GM18870 (cell line): ENCODE measurements at regions not wholly inside any gene's neighbourhood (a gene's known extent, or its start where the extent isn't known, plus 50 kb on each side); places are given as distances from the start of the nearest gene placed in this dataset.
"Not testable (repeated sequence)": the region's sequence is repeated elsewhere in the genome, so short reads cannot be mapped to it uniquely, and the experiment has no call there.

Experiments
- ATAC-seq: cut with Tn5 transposase; IDR thresholded peaks from one replicate; pipeline ENCODE4 v1.9.1; 2021; ENCODE audit warnings: moderate library complexity; ENCODE audit not compliant: unreplicated experiment

- ATAC-seq: peak; percentile 37
Measured at GRCh38 chr21:5101749-5102148, 5419.6 kb upstream of the TPTE start.

DNA sequence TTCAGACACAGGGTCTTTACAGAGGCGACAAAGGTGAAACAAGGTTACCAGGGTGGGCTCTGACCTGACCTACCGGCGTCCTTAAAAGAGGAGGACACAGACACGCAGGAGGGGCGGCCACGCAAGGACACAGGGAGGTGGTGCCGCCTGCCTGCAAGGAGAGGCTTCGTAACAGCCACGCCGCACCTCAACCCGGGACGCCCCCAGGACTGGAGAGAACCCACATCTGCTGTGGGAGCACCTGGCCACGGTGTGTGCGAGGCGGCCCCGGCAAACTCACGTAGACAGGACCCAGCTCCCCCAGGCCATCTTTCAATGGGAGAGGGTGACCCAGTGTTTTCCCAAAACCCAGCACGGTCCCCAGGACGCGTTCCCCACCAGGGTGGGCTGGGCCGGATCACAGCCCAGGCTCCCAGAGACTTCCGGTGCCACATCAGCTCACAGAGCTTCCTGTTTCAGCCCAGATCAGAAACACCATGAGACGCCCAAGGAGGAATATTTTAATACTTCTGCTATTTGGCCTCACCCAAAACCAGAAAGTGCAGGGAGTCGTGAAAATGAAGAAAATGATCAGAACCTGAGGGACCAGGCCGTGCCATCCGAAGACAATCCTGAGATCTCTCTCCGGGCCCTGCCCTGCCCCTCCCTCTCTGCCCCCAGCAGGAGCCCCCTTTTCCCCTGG is 5417.4 kb upstream of the TPTE start:
- not testable (repeated sequence) for ATAC-seq

DNA sequence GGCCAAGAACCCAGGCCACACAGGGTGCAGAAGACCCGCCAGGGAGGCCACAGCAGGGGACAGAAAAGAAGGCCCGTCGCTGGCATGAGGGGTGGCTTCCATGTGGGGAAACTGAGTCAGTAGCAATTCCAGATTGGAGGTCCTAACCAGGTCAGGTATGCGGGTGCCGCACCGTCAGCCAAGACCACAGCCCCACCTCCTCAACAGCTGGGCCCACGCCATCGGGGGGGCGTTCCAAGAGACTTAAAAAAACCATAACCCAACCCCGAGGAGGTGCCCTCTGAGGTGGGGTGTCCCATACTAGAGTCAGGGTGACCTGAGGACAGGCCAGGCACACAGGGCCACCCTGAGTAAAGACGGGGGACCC is 5416.8 kb upstream of the TPTE start:
- not testable (repeated sequence) for ATAC-seq

DNA sequence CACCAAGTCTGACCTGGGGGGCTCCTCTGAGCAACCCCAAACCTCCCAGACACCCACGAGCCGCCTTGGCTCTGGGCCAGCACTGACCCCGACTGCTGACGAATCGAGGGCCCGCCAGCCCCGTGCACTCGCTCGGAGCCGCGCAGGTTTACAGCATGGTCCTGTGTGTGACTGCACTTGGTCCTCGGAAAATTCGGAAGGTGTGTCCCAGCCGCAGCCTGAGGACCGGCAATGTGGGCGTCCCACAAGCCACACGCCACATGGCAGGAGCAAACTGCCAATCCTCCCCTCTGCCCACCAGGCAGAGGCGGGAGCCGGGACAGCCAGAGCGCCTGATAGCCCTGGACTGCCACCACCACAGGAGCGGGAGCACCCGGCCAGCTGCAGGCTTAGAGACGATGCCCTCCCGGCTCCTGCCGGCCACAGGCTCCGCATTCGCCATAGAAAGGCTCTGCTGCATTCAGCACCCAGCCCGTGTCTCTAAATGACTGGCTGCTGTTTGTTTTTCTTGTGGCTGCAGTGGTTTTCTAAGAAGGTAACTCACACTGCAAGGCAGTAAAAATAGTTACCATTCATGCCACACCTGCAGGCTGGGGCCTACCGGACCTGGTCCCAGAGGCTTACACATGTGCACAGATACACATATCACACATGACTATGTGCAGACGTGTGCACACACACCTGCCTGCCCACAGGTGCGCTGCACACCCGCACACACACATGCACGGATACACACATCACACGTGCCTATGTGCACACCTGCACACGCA is 5415.3 kb upstream of the TPTE start:
- peak; percentile 56 for ATAC-seq

DNA sequence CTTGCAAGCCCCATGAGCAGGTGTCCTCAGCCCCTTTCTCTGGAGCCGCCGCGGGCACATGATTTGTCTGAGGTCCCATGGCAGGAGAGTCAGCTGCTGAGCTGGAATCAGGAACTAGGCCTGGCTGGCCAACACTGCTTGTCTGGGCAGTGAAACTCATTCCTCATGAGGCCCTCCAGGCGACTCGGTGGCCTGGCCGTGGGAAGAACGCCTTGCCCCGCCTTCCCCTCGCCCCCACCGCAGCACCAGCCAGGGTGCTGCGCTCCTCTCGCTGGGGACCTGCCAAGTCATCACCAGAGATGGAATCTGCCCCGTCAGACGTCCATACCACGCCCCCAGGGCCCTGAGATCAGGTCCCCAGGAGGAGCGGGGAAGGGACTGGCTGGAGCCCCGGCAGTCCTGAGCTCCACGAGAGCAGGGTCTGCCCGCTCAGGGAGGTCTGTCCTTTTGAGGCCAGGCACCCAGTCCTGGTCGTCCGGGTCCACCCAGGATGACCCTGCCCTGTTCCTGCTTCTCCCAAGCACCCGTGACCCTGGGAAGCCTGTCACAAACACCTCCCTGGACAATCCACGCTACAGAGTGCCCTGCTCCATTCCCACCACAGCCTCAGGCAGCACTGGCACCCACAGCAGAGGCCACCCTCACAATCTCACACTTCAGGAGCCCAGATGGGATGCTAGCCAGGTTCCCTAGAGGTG is 5414.5 kb upstream of the TPTE start:
- ATAC-seq: peak; percentile 20

DNA sequence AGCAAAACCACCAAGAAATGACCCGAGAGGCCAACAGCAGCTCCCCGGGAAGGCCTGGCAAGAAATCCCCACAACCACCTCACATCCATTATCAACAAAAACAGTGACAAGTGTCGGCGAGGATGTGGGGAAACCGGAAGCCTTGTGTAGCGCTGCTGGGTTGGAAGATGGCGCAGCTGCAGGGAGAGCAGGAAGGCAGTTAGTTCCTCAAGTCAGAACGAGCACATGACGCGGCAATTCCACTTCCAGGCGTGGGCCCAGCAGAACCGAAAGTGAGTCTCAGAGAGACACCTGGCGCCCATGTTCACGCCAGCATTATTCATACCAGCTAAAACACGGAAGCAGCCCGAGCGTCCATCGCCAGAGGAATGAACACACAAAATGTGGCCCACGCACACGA is 5413.7 kb upstream of the TPTE start:
- not testable (repeated sequence) for ATAC-seq

DNA sequence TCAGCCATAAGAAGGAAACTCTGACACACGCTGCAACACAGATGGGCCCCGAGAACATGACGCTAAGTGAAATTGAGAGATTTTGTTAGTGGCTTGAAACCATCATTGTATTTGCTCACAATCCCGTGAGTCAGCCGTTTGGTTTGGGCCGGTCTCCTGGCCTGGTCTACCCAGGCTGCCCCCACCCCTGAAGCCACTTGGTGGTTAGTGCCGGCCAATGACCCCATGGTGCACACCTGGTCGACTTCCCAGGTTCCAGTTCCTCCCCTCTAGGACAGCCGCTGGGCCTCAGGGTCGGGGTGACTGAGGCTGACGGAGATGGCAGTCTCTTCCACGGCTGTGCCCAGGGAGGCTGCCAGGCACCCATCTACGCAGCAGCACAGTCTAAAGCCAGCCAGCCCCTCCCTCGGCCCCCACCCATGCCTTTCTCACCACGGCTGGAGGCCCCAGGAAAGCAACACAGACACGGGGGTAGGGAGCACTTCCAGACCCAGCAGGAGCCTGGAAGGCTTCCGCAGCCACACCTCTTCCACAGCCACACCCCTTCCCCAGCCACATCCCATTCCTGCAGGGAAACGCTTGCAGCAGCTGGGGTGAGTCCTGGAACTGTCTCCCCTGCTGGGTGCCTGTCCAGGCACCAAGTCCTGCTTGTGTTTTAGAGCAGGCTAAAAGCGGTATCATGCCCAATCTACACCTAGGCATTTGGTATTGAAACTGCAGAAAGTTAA is 5413.2 kb upstream of the TPTE start:
- not testable (repeated sequence) for ATAC-seq

DNA sequence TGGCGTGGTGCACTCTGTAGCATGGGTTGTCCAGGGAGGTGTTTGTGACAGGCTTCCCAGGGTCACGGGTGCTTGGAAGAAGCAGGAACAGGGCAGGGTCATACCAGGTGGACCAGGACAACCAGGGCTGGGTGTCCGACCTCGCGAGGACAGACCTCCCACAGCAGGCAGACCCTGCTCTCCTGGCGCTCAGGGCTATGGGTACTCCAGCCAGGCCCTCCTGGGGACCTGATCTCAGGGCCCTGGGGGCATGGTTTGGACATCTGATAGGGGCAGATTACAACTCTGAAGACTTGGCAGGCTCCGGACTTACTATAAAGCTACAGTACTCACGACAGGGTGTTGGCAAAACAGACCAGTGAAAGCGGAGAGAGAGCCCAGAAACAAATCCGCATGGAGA is 5410.2 kb upstream of the TPTE start:
- not testable (repeated sequence) for ATAC-seq

DNA sequence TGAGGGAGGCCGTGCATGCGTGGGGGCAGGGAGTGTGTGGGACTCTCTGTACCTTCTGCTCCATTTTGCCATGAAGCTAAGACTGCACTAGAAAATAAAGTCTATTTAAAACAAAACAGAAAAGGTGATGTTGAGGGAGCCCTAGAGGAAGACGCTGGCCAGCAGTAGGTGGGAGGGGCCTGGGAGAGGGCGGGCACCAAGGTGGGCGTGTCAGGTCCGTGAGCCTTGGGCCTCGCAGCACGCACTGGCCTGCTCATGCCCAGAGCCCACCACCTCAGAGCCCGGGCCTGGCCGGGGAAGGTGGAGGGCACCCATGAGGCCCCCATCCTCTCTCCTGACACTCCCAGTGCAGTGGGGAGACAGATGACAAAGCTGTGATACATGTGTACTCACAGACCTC is 5408.3 kb upstream of the TPTE start:
- ATAC-seq: not testable (repeated sequence)

DNA sequence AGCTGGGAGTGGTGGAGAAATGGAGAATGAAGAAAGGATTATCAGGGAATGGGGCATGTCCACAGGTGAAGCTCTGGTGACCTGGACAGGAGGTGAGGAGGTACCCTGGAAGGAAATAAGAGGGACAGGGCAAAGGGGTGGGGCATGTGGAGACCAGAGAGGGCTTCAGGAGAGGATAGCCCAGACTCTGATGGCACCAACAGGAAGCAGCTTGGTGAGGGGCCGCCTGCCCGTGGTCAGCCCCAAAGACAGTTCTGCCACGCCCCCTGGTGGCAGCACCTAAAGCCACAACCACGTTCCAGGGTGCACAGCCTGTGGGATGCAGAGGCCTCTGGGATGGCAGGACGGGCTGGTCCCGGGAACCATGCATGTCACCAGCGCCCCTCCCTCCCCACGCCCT is 5406.9 kb upstream of the TPTE start:
- not testable (repeated sequence) for ATAC-seq

DNA sequence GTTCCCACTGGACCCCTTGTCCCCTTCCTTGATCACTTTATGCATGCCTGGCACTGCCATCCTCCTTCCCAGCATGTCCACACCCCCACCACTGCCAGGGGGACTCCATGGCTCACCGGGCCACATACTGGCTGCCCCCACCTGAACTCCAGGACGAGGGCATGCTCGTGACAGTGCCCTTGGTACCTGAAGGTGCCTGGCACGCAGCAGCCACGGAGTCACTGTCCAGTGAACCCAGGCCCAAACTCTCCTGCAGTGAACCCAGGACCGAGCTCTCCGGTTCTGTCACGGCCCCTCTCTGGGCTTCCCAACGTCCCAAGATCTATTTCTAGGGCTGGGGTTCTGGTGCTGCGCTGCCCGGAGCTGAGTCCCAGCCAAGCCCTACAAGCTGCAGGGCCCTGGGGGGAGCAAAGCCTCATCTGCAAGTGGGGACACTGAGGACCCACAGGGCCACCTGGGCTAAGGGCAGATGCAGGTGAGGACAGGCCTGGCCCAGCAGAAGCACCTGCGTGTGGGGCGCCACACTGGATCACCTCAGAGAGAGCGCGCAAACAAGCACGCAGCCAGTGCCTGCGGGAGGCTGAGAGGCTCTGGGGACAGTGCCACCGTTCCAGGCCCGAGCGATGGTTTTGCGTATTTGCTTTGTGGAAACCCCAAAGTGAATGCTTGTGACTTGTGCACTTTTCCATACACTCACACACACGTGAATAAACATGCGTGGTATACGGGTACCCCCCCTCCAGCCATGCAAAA is 5406.3 kb upstream of the TPTE start:
- ATAC-seq: not testable (repeated sequence)

DNA sequence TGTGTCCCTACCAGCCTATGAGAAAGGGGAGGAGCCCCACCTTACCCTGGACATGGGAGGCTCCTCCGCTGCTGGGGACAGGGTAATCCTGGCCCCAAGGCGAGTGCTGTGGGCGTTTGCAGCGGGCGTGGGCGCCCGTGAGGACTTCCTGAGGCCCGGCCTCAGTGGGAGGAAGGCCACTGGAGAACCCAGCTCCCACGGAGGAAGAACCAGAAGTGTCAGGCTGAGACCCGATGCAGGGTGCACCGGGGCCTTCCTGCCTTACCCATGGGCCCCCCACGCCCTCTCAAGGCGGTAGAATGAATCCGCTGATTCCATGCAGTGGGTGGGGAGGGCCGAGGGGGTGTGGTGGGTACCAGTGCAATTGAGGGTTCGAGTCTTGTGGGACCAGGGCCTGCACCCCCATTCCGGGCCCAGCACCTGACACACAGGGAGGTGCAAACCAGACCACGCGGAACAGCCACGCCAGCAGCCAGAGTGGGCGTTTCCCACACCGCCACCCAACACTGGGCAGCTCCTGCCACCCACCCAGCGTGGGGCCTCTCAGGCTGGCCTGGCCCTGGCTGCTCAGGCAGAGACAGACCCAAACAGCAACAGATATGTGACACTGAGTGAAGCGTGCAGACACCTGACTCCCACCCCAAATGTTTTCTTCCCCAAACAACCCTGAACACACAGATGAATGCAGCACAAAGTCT is 5405.6 kb upstream of the TPTE start:
- not testable (repeated sequence) for ATAC-seq

- ATAC-seq: not testable (repeated sequence)
Measured at GRCh38 chr21:5116344-5117123, 5404.8 kb upstream of the TPTE start.

DNA sequence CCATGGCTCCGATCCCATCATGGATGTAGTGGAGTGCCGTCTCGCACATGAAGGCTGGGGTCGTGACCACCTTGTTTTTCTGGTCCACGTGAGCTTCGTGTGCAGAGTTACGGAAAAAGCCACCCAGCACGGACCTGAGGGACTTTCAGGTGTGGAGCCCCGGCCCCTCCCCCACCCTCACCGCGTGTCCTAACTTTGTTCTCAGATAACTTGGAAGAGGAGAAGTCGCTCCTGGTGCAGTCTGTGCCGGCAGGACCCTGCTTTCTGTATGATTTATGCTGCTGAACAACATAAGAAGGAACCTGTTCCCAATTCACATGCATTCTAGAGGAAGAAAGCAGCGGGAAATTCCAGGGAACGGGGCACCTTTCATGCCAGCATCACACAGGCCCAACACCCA is 5404.2 kb upstream of the TPTE start:
- ATAC-seq: not testable (repeated sequence)

DNA sequence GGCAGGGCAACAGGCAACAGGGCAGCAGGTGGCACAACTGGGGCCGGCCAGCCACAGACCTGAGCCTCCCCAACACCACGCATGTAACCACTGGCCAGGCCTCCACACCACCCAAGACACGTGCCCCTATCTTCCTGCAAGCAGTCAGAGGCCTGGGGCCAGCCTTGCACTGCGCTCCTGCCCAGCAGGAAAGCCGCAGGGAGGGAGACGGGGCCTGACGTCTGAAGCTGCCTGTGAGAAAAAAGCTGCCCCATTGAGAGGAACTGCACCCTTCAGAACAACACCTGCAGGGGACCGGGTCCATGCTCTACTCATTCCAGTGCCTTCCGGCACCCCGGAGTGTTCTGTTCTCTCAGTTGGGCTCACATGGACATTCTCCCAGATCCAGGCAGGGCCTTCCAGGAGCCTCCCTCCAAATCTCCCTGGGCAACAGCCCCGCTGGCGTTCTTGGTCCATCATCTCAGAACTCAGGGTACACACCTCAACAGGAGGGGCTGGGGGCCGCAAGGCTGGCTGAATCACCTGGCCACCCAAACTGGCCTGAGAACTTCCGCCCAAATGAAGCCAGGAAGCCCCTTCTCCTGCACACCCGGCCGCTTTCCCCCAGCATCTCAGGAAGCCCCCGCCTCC is 5403.6 kb upstream of the TPTE start:
- ATAC-seq: not testable (repeated sequence)

- not testable (repeated sequence) for ATAC-seq
Measured at GRCh38 chr21:5118296-5118679, 5403.1 kb upstream of the TPTE start.

- not testable (repeated sequence) for ATAC-seq
Measured at GRCh38 chr21:5119179-5119578, 5402.2 kb upstream of the TPTE start.

DNA sequence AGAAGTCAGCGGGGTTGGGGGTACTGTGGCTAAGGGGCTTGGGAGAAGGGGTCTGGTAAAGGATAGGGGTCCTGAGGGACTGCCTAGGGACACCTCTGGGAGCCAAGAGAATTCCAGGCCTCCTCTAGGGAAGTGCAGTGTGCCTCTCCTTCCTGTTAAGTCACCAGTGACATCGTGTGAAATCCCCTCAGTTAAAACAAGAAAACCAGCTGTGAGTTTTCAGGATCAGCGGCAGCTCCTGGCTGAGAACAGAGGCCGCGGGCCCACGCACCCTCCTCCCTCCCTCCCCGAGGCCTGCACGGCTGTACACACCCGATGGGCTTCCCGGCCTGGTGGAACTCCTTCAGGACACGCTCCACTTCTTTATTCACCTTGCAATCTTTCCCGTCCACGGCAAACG is 5400.0 kb upstream of the TPTE start:
- not testable (repeated sequence) for ATAC-seq

DNA sequence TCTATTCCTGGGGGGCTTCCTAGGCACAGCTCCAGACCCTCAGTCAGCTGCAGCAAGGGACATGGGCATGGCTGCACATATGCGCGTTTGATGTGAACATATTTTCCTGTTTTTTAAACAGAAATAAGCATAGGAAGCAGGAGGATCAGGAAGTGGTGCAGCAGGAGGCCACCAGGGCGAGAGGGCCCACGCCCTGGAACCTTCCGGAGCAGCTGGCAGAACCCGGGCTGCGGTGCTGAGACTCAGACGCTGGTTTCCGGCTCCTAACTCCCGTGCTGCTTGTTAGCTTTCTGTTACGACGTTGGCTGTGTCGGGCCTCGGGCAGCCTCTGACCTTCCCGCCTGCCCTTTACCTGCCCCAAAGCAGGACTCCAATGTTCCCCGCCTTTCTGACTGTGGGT is 5399.5 kb upstream of the TPTE start:
- not testable (repeated sequence) for ATAC-seq
